ENCODE measurements at regions not wholly inside any gene's neighbourhood (a gene's known extent, or its start where the extent isn't known, plus 50 kb on each side); places are given as distances from the start of the nearest gene placed in this dataset.

DNA sequence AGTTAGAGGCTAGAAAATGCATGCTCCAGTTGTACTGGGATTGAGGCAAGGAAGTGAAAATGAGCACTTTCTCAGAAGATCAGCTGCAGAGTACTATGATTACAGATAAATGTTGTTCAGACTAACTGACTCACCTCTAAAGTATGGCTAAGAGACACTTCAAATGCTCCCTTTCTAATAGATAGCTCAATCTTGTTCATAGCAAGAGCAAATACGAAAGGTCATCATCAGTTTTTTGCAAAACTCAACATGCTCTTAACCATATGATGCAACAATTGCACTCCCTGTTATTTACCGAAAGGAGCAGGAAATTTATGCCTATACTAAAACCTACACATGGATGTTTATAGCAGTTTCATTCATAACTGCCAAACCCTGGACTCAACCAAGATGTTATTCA is 838.4 kb upstream of the INTU start:
- TF ChIP-seq, protein P1, sequence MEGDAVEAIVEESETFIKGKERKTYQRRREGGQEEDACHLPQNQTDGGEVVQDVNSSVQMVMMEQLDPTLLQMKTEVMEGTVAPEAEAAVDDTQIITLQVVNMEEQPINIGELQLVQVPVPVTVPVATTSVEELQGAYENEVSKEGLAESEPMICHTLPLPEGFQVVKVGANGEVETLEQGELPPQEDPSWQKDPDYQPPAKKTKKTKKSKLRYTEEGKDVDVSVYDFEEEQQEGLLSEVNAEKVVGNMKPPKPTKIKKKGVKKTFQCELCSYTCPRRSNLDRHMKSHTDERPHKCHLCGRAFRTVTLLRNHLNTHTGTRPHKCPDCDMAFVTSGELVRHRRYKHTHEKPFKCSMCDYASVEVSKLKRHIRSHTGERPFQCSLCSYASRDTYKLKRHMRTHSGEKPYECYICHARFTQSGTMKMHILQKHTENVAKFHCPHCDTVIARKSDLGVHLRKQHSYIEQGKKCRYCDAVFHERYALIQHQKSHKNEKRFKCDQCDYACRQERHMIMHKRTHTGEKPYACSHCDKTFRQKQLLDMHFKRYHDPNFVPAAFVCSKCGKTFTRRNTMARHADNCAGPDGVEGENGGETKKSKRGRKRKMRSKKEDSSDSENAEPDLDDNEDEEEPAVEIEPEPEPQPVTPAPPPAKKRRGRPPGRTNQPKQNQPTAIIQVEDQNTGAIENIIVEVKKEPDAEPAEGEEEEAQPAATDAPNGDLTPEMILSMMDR (IDR thresholded peaks at IDR 0.05 in 4 of 5, conservative IDR thresholded peaks at IDR 0.05 in 1 of 5): no peak
- no peak for TF ChIP-seq POLR2A (IDR thresholded peaks at IDR 0.05)
